ENCODE measurements at regions not wholly inside any gene's neighbourhood (a gene's known extent, or its start where the extent isn't known, plus 50 kb on each side); places are given as distances from the start of the nearest gene placed in this dataset.

DNA sequence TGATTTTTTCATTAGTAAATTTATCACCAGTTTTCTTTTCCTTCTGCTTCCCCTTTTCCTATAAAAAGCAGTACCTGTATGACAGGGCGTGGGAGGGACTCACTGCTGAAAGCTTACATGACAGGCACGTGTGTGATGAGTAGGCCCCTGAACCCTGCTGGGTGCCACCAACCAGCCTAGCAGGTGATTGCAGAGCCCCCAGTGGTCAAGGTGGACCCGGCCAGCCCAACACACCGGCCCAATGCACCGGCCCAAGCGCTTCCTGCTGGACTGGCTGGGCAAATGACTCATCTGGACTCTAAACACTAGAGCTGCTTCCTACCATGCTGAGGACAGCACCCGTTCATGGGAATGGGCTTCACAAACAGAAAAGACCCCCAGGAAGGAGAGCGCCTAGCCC lies 89.8 kb upstream of the TMEM72 start:
- Histone ChIP-seq H3K27ac (no peak overlapping the region), H3K27me3 (no peaks in the 10 kb centered on the region), H3K36me3 (no peaks in the 10 kb centered on the region), H3K9me3 (no peaks in the 10 kb centered on the region), H3K4me1 (no peaks in the 10 kb centered on the region), H3K4me3 (no peak overlapping the region)
- no peak for TF ChIP-seq POLR2A (IDR thresholded peaks at IDR 0.05)
- TF ChIP-seq, protein P1, sequence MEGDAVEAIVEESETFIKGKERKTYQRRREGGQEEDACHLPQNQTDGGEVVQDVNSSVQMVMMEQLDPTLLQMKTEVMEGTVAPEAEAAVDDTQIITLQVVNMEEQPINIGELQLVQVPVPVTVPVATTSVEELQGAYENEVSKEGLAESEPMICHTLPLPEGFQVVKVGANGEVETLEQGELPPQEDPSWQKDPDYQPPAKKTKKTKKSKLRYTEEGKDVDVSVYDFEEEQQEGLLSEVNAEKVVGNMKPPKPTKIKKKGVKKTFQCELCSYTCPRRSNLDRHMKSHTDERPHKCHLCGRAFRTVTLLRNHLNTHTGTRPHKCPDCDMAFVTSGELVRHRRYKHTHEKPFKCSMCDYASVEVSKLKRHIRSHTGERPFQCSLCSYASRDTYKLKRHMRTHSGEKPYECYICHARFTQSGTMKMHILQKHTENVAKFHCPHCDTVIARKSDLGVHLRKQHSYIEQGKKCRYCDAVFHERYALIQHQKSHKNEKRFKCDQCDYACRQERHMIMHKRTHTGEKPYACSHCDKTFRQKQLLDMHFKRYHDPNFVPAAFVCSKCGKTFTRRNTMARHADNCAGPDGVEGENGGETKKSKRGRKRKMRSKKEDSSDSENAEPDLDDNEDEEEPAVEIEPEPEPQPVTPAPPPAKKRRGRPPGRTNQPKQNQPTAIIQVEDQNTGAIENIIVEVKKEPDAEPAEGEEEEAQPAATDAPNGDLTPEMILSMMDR (IDR thresholded peaks at IDR 0.05), result no peak
- intact Hi-C loops (cut with DNase I; ENCODE audit: low total_unique reads), result no loop called here
- no peak for DNase-seq

DNA sequence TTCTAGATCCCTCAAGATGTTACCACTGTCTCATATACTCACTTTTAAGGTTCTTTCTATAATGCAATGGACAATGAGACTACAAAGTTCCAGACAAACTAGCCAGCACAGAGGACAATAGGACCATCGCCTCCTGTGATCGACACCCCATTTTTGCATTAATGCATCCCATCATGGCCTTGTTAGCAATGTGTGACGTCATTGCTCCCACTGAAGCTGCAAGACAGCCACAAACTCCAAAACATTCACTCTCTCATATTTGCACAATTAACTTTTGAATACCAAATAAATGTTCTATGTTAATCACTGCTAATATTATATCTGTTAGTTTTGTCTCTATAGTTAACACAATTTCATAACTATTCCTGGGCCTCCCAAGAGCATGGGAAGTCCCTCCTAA lies 88.8 kb upstream of the TMEM72 start:
- DNase-seq, result no peak
- no peaks in the 10 kb centered on the region for H3K4me1 ChIP-seq
- no peaks in the 10 kb centered on the region for H3K9me3 ChIP-seq
- TF ChIP-seq, protein P1 (IDR thresholded peaks at IDR 0.05), result no peak
- no peak for TF ChIP-seq POLR2A (IDR thresholded peaks at IDR 0.05)
- H3K36me3 ChIP-seq, result no peaks in the 10 kb centered on the region
- H3K27me3 ChIP-seq, result no peaks in the 10 kb centered on the region
- H3K27ac ChIP-seq, result no peak overlapping the region
- intact Hi-C loops (cut with DNase I; ENCODE audit: low total_unique reads), result no loop called here
- H3K4me3 ChIP-seq, result no peak overlapping the region

DNA sequence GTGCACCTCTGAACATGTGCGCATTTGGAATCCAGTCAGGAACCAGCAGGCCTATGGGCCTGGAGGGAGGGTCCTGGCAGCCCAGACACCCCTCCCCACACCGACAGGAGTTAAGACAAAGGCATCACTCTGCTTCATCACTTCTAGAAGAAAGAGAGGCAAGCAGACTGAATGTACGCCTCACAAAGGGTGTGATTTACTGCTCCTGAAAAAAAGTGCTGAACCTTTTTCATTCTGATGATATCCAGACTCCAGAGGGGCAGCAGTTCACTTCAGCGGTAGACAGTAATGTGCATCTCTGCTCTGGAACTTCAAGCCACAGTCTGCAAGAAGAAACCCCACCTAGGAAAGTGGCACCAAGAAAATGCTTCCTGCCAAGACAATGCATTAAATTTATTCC lies 88.2 kb upstream of the TMEM72 start:
- Histone ChIP-seq H3K27ac (no peak overlapping the region), H3K9me3 (no peaks in the 10 kb centered on the region), H3K27me3 (no peaks in the 10 kb centered on the region), H3K36me3 (no peaks in the 10 kb centered on the region), H3K4me1 (no peaks in the 10 kb centered on the region), H3K4me3 (no peak overlapping the region)
- peak in 1 of 2 donors; percentile 22 for DNase-seq
- TF ChIP-seq, protein P1 (IDR thresholded peaks at IDR 0.05), result no peak
- no peak for TF ChIP-seq POLR2A (IDR thresholded peaks at IDR 0.05)
- intact Hi-C loops (cut with DNase I; ENCODE audit: low total_unique reads), result no loop called here

DNA sequence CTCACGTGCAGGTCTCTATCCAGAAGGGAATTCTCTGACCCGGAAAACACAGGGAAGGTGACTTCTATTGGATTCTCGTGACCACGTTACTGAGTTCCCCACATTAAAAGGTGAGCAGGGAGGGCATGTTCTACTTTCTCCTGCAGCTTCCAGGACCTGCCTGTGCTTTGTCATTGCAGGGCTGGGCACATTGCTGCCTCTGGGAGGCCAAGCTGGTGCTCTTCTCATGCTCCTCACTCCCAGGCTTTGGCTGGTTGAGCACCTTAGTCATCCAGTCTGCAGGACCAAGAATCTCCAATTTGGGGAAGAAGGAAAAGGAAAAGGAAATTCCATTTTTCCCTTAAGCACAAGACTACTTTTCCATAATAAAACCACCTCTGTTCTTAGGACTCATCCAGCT lies 86.5 kb upstream of the TMEM72 start:
- DNase-seq, result no peak
- intact Hi-C loops (cut with DNase I; ENCODE audit: low total_unique reads), result no loop called here
- H3K36me3 ChIP-seq, result no peaks in the 10 kb centered on the region
- peaks cover 0 to 9% of the 10 kb centered on the region in 2 donors for H3K4me1 ChIP-seq
- no peaks in the 10 kb centered on the region for H3K27me3 ChIP-seq
- TF ChIP-seq POLR2A (IDR thresholded peaks at IDR 0.05), result no peak
- TF ChIP-seq, protein P1 (IDR thresholded peaks at IDR 0.05), result no peak
- H3K9me3 ChIP-seq, result no peaks in the 10 kb centered on the region
- H3K27ac ChIP-seq, result no peak overlapping the region
- no peak overlapping the region for H3K4me3 ChIP-seq

DNA sequence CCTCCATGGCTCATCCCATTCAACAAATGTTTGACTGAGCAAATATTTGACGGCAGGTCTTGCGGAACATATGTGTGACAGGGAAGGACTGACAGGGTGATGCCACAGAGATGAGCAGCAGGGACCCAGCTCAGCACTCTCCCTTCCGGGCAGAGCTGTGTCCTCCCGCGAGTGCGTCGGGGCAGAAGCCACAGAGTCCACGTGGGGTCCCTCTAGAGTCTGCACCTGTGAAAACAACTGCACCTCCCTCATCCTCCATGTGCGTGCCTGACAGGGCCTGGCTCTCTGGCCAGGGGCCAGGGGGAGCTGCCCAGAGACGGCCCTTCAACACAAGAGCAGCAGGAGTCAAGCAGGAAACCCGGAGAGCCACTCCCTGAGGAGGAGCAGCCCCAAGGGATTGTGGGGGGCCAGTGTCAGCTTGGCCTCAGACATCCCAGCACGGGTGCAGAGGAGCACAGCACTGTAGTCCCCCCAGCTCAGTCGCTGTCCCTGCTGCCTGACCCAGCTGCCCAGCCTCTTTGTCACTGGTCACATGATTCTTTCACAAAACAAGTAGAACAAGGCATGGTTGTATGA lies 83.6 kb upstream of the TMEM72 start:
- H3K27ac ChIP-seq, result no peak overlapping the region
- no peak for TF ChIP-seq POLR2A (IDR thresholded peaks at IDR 0.05)
- TF ChIP-seq, protein P1 (IDR thresholded peaks at IDR 0.05), result no peak
- no peak overlapping the region for H3K4me3 ChIP-seq
- H3K27me3 ChIP-seq, result no peaks in the 10 kb centered on the region
- intact Hi-C loops (cut with DNase I; ENCODE audit: low total_unique reads), result no loop called here
- no peak for DNase-seq
- H3K36me3 ChIP-seq, result no peaks in the 10 kb centered on the region
- H3K9me3 ChIP-seq, result no peaks in the 10 kb centered on the region
- peaks cover 0 to 9% of the 10 kb centered on the region in 2 donors for H3K4me1 ChIP-seq

Data from uterus (tissue), 3 donors.